ENCODE measurements at regions not wholly inside any gene's neighbourhood (a gene's known extent, or its start where the extent isn't known, plus 50 kb on each side); places are given as distances from the start of the nearest gene placed in this dataset.

DNA sequence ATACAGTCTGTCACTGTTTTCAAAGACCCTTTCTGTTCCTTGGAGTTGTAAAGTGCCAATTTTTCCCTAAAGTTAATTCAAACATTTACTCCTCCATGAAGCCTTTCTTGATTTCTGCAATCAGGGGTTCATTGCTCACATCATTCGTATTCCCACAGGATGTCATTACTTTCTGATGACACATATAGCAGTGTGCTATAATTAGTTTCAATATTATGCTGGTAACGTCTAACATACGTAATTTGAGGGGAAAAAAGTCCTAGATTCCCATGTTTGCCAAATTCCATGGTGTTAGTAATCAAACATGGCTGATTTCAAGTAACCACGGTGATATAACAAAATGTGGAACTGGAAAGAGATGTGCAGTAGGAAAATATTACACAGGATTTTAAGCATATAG, 468.2 kb upstream of the MEF2C start:
- TF ChIP-seq, protein P1, sequence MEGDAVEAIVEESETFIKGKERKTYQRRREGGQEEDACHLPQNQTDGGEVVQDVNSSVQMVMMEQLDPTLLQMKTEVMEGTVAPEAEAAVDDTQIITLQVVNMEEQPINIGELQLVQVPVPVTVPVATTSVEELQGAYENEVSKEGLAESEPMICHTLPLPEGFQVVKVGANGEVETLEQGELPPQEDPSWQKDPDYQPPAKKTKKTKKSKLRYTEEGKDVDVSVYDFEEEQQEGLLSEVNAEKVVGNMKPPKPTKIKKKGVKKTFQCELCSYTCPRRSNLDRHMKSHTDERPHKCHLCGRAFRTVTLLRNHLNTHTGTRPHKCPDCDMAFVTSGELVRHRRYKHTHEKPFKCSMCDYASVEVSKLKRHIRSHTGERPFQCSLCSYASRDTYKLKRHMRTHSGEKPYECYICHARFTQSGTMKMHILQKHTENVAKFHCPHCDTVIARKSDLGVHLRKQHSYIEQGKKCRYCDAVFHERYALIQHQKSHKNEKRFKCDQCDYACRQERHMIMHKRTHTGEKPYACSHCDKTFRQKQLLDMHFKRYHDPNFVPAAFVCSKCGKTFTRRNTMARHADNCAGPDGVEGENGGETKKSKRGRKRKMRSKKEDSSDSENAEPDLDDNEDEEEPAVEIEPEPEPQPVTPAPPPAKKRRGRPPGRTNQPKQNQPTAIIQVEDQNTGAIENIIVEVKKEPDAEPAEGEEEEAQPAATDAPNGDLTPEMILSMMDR (IDR thresholded peaks at IDR 0.05) = no peak
- TF ChIP-seq POLR2A (IDR thresholded peaks at IDR 0.05) = no peak
